Cardiac fibroblast (primary cell): ENCODE measurements at regions not wholly inside any gene's neighbourhood (a gene's known extent, or its start where the extent isn't known, plus 50 kb on each side); places are given as distances from the start of the nearest gene placed in this dataset.
A peak's percentile ranks its signal among the peaks of the same experiment; 100 is the strongest.

ENCODE experiments used
- DNase-seq, 2 donors: peaks; one replicate each; pipeline versions ENCODE4 v3.0.0 to v3.0.0-alpha.2; 2010; ENCODE audit warnings: low read depth in 2 of 2
- H3K4me3 ChIP-seq, 2 donors: replicated peaks in 1 of 2; 1 replicate in 1 of 2; 2 replicates in 1 of 2; pipeline ENCODE4 v1.5.1; 2011; ENCODE audit warnings: low read depth in 2 of 2, low read length in 2 of 2, mild to moderate bottlenecking in 2 of 2, moderate library complexity in 1 of 2
- CTCF ChIP-seq: IDR thresholded peaks from one replicate; pipeline ENCODE4 v1.5.1; 2011; ENCODE audit warnings: low read depth, mild to moderate bottlenecking, low read length, inconsistent platforms

- peak; percentile 17 to 74 for DNase-seq
- no peak overlapping the region for H3K4me3 ChIP-seq
- TF ChIP-seq CTCF: no peak
Observed at GRCh38 chr10:3848005-3848774, 63.2 kb upstream of the KLF6 start.

- H3K4me3 ChIP-seq: no peak overlapping the region
- DNase-seq: no peak
- TF ChIP-seq CTCF: no peak
Observed at GRCh38 chr10:3846736-3847135, 61.7 kb upstream of the KLF6 start.

DNA sequence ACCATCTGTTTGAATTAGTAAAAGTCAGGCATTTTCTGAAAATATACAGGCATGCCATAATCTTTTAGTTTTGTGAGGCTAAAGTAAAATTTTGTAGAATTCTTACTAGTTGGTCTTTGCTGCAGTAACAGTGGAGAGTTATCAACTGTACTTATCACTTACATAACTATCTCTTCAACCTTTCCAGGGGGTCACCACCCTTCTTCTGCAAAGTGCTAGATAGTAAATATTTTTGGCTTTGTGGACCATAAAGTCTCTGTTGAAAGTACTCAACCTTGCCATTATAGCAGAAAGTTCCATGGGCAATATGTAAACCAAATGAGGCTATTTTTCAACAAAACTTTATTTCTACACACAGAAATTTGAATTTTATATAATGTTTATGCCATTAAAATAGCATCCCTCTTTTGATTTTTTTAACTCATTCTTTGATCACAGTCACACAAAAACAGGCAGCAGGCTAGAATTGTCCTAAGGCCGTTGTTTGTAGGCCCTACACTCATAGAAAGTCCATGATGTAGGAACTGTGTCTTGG lies 59.5 kb upstream of the KLF6 start:
- H3K4me3 ChIP-seq: no peak overlapping the region
- no peak for DNase-seq
- TF ChIP-seq CTCF: no peak

GRCh38 chr10:3838460-3839437 lies 53.7 kb upstream of the KLF6 start:
- DNase-seq: no peak
- no peak overlapping the region for H3K4me3 ChIP-seq

GRCh38 chr10:3837647-3838459 lies 52.8 kb upstream of the KLF6 start:
- no peak overlapping the region for H3K4me3 ChIP-seq
- DNase-seq: no peak
- TF ChIP-seq CTCF: no peak

More at GRCh38 chr10:3838460-3839437, 53.7 kb upstream of the KLF6 start:
- TF ChIP-seq CTCF: no peak

DNA sequence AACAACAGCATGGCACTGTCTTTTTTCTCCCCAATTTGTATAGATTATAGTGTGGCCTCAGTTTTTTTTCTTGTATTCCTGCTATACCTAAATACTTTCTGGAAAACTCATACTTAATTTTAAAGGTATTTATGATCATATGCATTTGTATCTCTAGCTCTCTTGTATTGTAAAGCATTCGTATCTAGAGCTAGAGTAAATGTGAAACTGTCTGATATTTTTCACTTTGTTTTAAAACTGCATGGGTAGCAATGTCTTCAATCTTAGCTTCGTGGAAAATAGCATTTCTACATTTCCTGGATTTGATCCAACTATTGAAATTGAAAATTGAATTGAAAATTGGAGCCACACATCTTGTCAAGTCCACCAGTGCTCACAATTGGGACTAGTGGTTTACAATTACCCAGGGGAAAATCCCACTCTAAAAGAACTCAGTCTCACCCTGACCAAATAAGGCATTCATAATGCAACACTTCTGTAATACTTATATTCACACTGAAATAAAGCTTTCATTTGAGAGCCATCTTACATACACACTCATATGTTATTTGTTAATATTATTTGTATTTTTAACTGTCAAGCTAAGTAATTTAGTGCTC lies 51.3 kb upstream of the KLF6 start:
- TF ChIP-seq CTCF: no peak

More for the DNA sequence above, 51.3 kb upstream of the KLF6 start:
- DNase-seq: no peak
- H3K4me3 ChIP-seq: no peak overlapping the region
